Suppressor macrophage treated with lipopolysaccharide for 4 hours (primary cell): ENCODE measurements at regions not wholly inside any gene's neighbourhood (a gene's known extent, or its start where the extent isn't known, plus 50 kb on each side); places are given as distances from the start of the nearest gene placed in this dataset.

ENCODE experiments used
- DNase-seq: peaks from one replicate; pipeline ENCODE4 v3.0.0-alpha.2; 2020

DNA sequence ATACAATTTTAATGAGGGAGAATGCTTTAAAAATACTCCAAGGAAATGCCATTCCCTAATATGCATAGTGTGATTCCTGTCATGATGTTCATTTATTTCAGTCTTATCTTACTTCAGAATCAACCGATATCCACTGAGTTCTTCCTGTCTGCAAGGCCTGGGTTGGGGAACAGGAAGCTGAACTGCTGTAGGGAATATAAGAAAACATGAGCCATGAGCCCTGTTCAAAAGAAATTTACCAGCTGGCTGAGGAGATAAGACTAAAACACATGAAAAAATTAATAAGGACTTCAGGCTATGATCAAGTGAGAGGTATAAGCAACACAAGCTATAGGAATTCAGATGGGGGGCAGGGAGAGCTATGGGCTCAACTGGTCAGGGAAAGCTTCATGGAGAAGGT lies 184.7 kb downstream of the PLPP4 start:
- no peak for DNase-seq

DNA sequence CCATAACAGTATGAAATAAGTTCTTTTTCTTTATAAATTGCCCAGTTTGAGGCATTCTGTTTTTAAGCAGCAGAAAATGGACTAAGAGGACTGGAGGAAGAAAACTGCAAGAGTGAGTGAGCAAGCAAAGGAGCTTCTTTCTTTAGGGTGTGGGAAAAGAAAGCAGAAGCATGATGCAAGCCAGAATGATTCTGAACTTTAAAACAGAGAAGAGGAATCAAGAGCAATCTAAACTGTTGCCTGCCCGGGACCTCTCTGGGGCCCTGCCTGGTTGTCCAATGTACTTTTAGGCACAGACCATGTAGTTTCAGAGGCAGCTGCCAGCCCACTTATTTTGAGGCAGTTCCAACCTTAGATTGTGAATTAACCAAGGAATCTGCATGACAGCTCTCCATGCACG lies 186.3 kb downstream of the PLPP4 start:
- DNase-seq = peak; percentile 75

DNA sequence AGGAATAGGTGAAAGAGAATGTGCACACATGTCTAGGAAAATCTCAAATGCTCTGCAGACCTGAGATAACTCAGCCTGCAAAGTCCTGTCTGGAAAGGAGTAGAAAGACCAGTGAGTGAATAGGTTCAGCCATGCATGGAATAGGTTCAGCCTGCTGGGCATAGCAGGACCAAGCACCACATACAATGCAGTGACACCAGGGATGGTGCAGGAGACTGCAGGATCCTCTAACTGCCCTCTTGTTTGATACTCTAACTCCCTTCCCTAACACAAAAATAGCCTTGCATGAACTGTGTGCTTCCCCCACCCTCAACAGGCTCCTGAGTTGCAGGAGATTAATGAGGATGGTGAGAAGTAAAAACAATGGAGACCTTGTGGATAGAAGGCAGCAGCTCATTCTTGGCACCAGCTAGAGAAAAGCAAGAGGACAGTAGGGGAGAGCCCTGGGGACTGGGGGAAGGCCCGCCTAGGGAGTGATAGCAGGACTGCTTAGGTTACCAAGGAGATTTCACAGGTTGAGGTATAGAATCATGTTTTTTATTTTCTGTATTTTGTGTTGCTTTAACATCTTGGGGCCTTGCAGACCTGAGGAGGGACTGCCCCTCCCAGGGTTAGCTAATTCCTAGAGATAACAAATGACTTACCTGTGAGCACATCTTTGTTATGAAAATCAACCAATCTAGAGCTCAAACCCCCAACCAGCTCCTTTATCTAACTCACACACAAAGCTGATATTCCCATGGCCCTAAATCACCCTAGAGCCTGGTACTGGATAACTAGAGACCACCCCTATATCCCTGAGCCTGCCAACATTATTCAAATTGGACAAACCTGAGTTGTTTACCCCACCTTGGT lies 187.8 kb downstream of the PLPP4 start:
- no peak for DNase-seq

DNA sequence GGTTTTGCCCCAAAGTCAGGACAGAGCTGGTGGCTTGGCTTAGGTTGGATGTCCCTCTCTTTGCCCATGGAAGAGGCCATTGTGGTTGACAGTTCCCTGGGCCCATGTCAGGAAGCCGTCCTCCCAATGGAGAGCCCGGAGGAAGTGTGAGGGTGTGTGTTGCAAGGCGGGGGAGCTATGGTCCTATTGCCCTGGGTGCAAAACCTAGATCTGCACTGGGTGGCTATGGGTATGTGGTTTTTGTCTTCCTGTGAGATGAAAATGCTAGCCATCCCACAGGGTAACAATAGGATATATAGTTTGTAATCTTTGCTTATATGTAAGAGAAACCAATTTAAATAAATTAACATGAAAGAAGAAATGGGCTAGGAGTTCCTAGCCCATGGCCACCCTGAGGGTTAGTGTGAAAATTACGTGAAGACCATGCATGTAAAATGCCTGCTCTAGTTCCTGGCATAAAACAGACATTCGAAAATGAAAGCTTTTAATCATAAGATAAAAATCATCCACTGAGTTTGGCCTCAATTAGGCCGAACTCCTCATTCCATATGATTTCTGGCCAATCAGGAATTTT lies 189.2 kb downstream of the PLPP4 start:
- DNase-seq = no peak

DNA sequence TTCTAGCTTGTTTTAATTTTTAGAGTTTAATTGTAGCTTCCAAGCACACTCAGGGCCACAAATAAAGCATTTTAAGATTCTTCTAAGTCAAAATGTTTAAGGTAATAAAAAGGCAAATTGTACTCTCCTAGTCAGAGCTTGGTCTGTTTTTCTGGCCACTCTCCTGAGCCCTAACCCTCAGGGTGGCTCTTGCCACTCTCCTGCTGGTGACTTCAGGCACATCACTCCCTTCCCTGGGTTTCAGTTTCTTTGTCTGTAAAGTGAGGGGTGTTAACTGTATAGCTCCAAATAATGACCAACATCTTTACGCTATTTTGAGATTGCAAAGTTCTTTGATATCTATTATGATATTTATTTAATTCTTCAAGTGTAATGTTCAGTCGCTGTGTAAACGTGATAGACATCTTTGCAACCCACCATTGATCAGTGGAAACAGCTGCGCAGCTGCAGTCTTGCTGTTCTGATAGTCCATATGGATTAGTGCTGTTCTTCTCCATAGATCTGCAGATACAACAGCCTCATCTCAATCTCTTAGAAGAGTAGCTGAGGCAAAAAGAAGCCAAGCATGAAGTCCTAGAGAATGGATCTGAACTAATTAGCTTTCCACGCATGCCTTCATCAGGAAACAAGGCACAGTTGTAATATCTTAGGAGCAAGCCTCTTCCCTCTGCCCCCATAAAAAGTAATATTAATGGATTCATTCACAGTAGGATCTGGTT lies 189.9 kb downstream of the PLPP4 start:
- no peak for DNase-seq

DNA sequence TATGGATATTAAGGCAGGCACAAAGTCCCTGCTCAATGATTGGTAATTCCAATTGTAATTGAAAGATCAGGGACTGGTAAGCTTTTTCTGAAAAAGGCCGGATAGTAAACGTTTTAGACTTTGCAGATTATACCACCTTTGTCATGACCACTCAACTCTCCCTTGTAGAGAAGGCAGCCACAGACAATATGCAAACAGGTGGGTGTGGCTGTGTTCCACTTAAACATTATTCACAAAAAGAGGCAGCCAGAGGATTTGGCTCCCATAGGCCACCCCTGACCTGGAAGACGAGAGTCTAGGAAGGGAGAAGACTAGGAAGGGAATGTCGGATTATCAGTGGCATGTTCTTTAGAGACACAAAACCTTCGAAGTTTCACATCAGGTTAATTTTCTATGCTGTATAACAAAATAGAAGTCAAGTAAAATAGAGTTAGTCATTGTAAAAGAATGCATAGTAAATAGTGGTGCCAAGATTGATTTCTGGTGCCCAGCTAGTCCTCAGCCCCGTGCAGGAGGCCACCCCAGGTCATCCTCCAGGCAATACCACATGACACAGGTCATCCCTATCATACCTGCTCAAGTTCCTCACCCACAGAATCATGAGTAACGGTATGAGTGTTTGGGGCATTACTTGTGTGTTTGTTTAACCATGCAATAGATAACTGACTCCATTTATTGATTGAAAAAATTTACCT lies 193.8 kb downstream of the PLPP4 start:
- no peak for DNase-seq

DNA sequence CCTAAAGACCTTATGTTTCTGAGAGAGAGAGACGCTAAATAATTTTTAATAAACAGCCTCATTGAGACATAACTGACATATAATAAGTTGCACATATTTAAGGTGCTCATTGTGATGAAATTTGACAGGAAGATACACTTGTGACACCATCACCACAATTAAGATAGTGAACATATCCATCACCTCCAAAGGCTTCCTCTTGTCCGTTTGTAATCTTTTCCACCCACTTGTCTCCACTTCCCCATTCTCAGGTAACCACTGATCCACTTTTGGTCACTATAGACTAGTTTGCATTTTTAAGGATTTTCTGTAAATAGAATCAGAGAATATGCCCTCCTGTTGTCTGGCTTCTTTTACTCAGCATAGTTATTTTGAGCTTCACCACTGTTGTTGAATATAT lies 195.1 kb upstream of the WDR11 start:
- no peak for DNase-seq

DNA sequence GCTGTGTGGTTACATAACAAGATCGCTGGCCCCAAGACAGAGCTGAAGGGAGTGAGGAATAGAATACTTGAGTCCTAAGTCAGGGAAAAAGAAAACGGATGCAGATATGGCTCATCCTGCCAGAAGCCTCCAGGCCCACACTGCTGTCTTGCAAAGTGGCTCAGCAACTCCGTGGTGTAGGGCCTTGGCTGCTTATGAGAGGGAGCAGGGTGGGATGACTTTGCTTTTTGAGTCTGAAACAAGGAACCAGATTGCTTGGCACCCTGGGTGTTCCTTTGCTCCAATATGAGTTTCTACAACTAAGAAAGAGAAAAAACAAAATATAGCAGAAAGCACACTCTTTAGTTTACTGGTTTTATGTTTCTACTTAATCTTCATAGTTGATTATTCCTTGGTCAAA lies 193.8 kb upstream of the WDR11 start:
- peak; percentile 17 for DNase-seq

DNA sequence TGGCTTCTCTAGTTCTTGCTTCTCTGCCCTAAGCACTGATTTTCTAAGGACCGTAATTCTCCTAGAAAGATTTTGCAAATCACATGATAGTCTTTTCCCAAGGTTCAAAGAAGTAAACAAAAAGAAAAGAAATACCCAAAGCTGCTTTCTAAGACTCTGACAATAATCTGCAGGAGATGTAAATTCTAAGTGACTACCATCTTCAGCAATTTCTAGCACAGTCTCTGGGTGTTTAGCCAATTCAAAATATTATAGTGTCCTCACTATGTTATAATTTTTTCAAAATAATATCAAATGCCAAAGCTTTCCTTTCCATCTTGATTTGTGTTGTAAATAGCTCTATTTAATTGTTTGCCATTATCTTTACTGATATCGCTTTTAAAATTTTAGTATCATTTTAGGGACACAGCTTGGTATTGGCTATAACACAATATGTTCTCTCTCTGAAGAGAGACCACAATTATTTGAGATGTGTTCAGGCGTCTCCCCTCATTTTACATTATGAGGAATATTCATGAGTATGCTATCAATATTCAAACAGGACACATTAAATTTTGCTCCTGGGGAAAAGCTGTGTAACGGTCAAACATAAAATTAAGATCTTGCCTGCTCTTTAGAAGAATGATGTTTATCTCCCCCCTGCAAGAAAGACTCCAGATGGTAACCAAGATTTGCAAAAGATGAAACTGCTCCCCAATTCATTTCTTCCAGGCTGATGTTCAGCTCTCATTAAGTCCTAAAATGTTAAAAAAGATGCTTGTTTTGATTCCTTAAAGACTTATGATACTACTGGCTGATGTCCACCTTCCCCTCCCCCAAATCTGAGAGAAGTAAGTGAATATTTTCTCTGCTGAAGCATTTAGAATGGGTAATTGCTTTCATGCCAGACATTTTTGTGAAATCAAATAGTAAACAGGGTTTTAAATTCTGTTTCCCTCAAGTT lies 191.9 kb upstream of the WDR11 start:
- DNase-seq = no peak

DNA sequence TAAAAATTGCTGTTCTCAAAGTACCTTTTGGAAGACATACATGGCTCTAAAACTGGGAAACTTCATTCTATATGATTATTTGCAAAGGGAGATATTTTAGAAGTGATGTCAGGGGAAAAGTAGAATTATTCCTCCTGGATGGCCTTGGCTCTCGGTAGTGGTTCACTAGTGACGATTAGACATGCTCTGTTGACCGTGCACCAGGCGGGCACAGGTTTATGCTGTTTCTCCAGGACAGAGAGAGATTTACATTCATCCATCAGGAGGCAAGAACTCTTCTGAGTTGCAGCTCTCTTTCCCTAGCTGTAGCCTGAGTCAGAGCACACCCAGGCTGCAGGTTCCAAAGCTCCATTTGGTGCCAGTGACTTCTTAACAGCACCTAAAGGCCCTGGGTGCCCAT lies 184.9 kb upstream of the WDR11 start:
- no peak for DNase-seq

DNA sequence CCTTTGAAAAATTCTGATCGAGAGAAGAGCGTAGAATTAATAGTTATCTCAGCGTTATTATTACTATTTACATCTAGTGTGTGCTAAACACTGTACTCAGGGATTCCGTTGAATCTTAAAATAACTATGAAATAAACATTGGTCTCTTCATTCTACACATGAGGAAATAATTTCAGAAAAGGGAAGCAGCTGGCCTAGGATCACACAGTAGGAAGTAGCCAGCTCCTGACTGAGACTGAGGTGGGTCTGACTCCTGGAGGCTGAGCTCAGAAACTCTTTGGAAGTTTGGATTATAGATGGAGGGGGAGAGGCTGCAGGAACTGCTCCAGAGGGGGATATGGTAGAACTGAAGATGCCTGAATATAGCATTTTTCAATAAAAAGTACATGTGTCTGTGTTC lies 183.9 kb upstream of the WDR11 start:
- DNase-seq = peak; percentile 42

DNA sequence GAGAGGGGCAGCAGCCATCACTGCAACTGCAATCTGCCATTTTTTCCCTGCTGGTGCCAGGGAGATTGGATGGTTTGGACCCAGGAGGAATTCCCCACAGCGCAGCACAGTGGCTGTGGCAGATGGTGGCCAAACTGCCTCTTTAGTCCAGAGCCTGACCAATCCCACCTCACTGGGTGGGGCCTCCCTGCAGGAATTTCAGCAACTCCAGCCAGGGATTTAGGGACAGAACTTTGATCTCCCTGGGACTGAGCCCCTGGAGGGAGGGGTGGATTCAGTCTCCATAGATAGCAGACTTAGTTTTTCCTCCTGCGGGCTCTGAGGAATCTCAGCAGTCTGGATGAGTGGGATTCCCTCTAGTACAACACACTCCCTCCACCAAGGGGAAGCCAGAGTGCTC lies 179.7 kb upstream of the WDR11 start:
- no peak for DNase-seq

DNA sequence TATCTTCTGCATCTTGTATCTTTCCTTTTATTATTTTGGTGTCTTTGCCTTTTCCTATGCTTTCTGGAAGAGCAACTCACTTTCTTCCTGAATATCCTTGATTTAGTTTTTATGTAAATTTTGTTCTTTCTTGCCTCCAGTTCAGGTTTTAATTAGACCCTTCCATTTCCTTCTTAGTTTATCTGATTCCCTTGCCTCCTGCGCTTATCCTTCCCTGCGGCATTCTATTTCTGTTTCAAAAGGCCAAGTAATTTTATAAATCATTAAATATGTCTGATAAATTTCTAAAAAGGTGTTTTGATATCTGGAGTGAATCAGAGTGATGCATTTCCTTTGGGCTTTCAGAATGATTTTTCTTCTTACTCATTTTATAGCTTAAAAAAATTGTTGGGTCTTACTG lies 167.7 kb upstream of the WDR11 start:
- no peak for DNase-seq

DNA sequence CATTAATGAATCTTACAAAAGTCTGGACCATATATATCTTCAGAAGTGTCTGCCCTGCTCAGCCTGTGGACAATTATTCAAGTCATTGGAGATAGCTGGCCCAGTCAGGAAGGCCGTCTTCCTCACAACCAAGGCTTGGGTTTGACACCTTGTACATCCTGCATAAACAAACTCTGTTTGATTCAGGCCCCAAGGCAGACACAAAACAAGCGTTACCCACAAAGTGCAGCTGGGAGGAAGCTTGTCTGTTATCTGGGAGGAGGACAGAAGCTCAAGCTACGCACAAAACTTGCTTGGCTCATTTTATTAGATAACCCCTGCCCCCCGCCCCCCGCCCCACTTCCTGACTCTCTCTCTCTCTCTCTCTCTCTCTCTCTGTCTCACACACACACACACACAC lies 166.9 kb upstream of the WDR11 start:
- no peak for DNase-seq

DNA sequence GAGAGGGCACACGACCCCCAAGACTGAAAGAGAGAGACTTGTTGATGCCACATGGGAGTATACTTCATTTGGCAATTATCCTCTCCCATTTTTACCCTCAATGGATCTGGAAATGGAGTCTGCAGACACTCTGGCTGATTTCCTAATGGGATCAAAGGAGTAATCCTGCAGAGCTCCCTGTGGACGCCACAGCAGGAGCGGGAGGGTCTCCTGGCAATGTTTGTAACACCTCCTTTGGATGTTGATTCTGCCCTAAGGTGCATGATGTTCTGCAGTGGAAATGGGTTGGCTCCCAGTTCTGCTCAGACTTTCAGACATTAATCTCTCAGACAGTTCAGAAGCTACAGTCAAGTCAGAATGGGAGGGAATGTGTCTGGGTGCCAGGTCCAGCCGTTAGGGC lies 166.0 kb upstream of the WDR11 start:
- DNase-seq = no peak

DNA sequence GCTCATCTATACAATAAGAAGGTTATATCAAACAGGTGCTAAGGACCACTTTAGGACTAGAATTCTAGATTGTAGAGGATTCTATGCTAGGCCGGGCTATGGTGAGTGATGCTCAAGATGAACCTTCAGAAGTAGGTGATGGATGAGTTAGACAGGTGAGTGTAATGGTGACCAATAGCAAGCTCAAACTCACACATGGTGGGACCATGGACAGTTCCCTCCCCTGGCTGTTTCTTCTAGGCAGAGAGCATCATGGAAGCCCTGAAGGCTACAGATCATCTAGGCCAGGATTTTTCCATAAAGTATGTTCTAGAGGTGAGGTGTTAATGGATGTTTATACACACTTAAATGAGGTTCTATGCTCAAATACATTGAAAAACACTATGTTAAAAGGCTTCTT lies 162.2 kb upstream of the WDR11 start:
- no peak for DNase-seq

DNA sequence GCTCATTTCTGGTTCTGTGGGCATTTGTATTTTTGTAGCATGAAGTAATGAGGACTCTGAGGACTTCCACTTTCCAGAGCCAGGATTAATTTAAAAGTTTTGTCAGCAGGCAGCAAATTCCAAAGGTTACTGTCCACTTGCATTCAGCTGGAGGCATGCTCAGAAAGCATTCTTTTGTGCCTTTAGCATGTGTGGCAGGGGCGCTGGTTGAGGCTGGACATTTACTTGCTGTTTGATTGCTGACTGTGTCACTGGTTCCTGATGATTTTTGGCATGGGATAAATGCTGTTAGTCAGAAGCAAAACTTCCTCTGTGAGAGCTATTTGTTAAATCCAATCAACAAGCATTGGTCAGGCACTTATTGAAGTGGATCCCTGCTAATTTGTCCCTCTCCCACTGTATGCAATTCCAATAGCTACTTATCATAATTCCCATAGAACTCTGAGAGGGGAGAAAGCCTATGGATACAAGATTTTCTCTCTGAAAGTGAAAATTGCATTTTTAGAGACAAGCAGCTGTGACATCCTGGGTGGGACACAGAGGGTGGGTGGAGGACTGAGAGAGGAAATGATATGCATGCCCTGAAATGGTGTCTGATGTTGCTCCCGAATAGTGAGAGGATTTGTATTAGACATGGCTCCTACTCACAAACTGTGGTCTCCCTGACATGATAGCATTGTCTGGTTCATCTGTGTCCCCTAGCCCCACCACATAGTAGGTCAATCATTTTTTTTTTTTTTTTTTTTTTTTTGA lies 161.2 kb upstream of the WDR11 start:
- peak; percentile 20 for DNase-seq

DNA sequence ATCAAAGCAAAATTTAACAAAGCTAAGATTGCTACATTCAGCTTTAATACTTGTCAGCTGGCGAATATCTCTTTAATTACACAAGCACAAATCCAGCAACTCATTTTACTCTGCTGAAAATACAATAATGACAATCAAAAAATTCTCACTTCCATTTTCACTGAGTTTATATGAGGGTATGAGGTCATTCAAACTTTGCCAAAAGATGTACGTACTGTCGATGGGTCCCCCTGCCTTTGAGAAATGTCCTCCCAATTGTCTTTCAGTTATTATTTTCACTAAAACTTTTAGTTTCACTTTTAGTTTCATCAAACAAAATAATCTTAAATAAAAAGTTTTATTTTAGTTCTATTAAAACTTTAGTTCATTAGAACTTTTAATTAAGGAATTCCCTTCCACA lies 159.5 kb upstream of the WDR11 start:
- peak; percentile 47 for DNase-seq

DNA sequence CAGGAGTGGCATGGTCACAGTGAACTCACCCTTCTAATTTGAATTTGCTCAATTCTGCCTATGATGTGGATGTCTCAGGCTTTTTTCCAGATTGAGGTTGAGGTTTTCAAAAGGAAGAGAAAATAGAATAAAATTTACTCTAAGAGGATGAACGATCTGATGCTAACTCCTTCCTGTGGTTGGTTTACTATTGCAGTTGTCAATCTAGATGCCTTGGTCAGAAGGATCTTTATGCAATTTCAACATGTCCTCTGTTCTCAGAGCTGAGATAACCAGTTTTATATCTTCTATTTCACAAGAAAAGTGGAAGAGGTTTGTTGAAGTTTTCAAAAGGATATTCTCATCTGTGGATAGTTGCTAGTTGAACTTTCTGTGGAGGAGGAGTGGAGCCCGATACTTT lies 150.7 kb upstream of the WDR11 start:
- DNase-seq = no peak

DNA sequence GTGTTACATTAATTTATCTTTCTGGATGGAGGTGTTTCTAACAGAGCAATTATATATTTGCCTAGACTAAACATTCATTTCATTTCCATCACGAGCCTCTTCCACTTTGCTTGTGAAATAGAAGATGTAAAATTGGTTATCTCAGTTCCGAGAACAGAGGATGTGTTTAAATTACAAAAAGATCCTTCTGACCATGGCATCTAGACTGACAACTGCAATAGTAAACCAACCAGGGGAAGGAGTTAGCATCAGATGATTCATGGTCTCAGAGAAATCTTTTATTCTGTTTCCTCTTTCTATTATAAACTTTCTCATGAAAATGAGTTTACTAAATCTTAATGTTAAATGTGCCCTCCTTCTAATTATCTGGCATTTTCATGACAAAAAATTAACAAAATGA lies 149.8 kb upstream of the WDR11 start:
- peak; percentile 42 for DNase-seq

DNA sequence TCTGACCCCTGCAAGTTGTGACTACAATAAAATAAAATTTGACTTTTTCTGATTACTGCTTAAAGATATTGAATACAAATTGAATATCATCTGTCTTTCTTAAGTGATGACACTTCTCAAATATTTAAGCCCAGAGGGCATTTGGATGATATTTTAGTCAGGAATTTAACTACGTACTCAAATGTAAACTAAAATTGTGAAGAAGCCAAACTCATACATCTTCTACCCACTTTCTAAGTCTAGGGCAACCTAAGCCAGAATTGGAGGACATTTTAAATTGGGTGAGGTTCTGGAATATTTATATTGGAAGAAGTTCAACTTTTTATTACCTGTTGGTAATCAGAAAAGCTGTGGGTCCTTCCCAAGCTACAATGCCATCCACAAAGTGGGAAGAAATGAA lies 149.1 kb upstream of the WDR11 start:
- no peak for DNase-seq

DNA sequence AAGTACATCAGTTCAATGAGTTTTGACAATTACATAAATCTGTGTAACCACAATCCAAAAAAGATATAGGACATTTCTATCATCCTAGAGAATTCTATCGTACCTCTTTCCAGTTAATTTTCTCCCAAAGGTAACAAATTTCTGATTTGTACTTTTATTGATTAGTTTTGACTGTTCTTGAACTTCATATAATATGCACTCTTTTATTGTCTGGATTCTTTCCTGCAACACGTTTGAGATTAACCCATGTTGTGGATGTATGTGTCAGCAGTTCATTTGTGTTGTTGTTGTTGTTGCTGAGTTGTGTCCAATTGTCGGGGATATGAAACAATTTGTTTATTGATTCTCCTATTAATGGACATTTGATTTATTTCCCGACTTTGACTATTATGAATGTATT lies 145.9 kb upstream of the WDR11 start:
- DNase-seq = no peak
